Ishikawa (cell line): ENCODE measurements at regions not wholly inside any gene's neighbourhood (a gene's known extent, or its start where the extent isn't known, plus 50 kb on each side); places are given as distances from the start of the nearest gene placed in this dataset.

Experiments used
- CEBPB ChIP-seq: IDR thresholded peaks from 2 replicates; pipeline ENCODE4 v1.6.1; 2012
- CREB1 ChIP-seq: IDR thresholded peaks from 2 replicates; pipeline ENCODE4 v1.6.1; 2012; ENCODE audit warnings: low read depth
- EGR1 ChIP-seq: IDR thresholded peaks from 2 replicates; pipeline ENCODE4 v1.6.1; 2012
- EP300 ChIP-seq: IDR thresholded peaks from 2 replicates; pipeline ENCODE4 v1.6.1; 2012; ENCODE audit warnings: borderline replicate concordance
- FOXM1 ChIP-seq: IDR thresholded peaks from 2 replicates; pipeline ENCODE4 v1.6.1; 2012; ENCODE audit warnings: low read depth, borderline replicate concordance
- MAX ChIP-seq: IDR thresholded peaks from 2 replicates; pipeline ENCODE4 v1.6.1; 2012
- NFIC ChIP-seq: IDR thresholded peaks from 2 replicates; pipeline ENCODE4 v1.6.1; 2012
- RAD21 ChIP-seq: IDR thresholded peaks from 2 replicates; pipeline ENCODE4 v1.6.1; 2012; ENCODE audit warnings: low read depth
- REST ChIP-seq: IDR thresholded peaks from 2 replicates; pipeline ENCODE4 v1.6.1; 2012; ENCODE audit warnings: low read depth, mild to moderate bottlenecking
- TAF1 ChIP-seq: IDR thresholded peaks from 2 replicates; pipeline ENCODE4 v1.6.1; 2012; ENCODE audit warnings: low read depth, mild to moderate bottlenecking
- TCF12 ChIP-seq: IDR thresholded peaks from 2 replicates; pipeline ENCODE4 v1.6.1; 2012; ENCODE audit warnings: low read depth
- TEAD4 ChIP-seq: IDR thresholded peaks from 2 replicates; pipeline ENCODE4 v1.6.1; 2012
- USF1 ChIP-seq: IDR thresholded peaks from 2 replicates; pipeline ENCODE4 v1.6.1; 2012
- YY1 ChIP-seq: IDR thresholded peaks from 2 replicates; pipeline ENCODE4 v1.6.1; 2012; ENCODE audit warnings: low read depth
- ZBTB7A ChIP-seq: IDR thresholded peaks from 2 replicates; pipeline ENCODE4 v1.6.1; 2012; ENCODE audit warnings: low read depth

GRCh38 chr4:147289181-147289580, 191.7 kb upstream of the EDNRA start:
- TF ChIP-seq CREB1 (no peak), EP300 (no peak), RAD21 (no peak), YY1 (no peak), USF1 (no peak), TEAD4 (no peak), TCF12 (no peak), REST (no peak), MAX (no peak)

GRCh38 chr4:147299205-147299604, 181.7 kb upstream of the EDNRA start:
- TF ChIP-seq ZBTB7A (no peak), USF1 (no peak), NFIC (no peak), EP300 (no peak), MAX (no peak), CREB1 (no peak), YY1 (no peak)

- no peak for TF ChIP-seq TCF12
These were observed 177.6 kb upstream of the EDNRA start for GRCh38 chr4:147303174-147303872.

GRCh38 chr4:147303873-147304229, 177.0 kb upstream of the EDNRA start:
- no peak for TF ChIP-seq EGR1
- no peak for TF ChIP-seq RAD21
- no peak for TF ChIP-seq CEBPB
- TF ChIP-seq REST, result no peak
- no peak for TF ChIP-seq TEAD4
- TF ChIP-seq TCF12, result no peak
- TF ChIP-seq FOXM1, result no peak
- no peak for TF ChIP-seq EP300
- no peak for TF ChIP-seq NFIC
- TF ChIP-seq USF1, result no peak
- no peak for TF ChIP-seq YY1
- TF ChIP-seq ZBTB7A, result no peak
- no peak for TF ChIP-seq TAF1
- no peak for TF ChIP-seq CREB1
- no peak for TF ChIP-seq MAX

- TF ChIP-seq CEBPB (no peak), REST (no peak), TAF1 (no peak), EGR1 (no peak)
These were observed 172.8 kb upstream of the EDNRA start for GRCh38 chr4:147307896-147308674.
